Gastrocnemius medialis (tissue), 4 donors: ENCODE measurements at regions not wholly inside any gene's neighbourhood (a gene's known extent, or its start where the extent isn't known, plus 50 kb on each side); places are given as distances from the start of the nearest gene placed in this dataset.

Experiments
- POLR2A ChIP-seq, 2 donors: fragments of 450-650 bp; IDR thresholded peaks; one replicate each; pipeline ENCODE4 v1.6.1; 2017; ENCODE audit warnings: antibody characterized with exemption in 2 of 2, mild to moderate bottlenecking in 2 of 2, moderate library complexity in 2 of 2
- TF ChIP-seq, protein P1 (sequence below), 5 experiments: fragments of 450-650 bp in 3 of 5; fragments of 200-600 bp in 2 of 5; sonication (generic) in 2 of 5; IDR thresholded peaks in 4 of 5; conservative IDR thresholded peaks in 1 of 5; 1 replicate in 4 of 5; 2 replicates in 1 of 5; pipeline ENCODE4 v1.5.1; 2016 to 2019; ENCODE audit warnings: antibody characterized with exemption in 5 of 5, mild to moderate bottlenecking in 3 of 5, moderate library complexity in 3 of 5

DNA sequence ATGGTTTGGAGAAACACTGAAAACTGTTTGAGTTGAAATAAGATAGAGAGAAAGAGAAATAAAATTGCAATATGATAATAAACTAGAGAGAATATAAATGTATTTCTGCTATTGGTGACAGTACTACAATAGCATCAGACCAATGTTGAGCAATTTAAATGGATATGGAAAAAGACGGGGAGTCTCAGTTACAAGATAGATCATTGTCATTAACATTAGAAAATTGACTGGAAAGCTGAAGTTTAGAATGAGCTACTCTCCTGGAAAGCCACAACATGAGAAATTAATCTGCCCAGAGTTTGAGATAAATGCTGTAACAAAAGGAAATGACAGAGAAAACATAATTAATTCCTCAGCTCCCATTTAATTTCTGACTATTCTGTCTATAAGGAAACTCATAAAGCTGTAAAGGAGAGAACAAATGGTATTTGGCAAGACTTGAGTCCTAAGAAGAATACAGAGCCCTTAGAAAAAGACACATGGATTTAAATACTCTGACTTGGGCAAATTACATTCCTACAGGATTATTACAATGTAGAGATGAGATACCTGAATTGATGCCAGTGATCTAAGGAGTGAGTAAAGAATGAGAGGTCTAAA lies 624.5 kb upstream of the CHD1 start:
- TF ChIP-seq, protein P1, sequence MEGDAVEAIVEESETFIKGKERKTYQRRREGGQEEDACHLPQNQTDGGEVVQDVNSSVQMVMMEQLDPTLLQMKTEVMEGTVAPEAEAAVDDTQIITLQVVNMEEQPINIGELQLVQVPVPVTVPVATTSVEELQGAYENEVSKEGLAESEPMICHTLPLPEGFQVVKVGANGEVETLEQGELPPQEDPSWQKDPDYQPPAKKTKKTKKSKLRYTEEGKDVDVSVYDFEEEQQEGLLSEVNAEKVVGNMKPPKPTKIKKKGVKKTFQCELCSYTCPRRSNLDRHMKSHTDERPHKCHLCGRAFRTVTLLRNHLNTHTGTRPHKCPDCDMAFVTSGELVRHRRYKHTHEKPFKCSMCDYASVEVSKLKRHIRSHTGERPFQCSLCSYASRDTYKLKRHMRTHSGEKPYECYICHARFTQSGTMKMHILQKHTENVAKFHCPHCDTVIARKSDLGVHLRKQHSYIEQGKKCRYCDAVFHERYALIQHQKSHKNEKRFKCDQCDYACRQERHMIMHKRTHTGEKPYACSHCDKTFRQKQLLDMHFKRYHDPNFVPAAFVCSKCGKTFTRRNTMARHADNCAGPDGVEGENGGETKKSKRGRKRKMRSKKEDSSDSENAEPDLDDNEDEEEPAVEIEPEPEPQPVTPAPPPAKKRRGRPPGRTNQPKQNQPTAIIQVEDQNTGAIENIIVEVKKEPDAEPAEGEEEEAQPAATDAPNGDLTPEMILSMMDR (IDR thresholded peaks at IDR 0.05 in 4 of 5, conservative IDR thresholded peaks at IDR 0.05 in 1 of 5) = no peak
- no peak for TF ChIP-seq POLR2A (IDR thresholded peaks at IDR 0.05)
